Epithelial cell of prostate (primary cell): ENCODE measurements at regions not wholly inside any gene's neighbourhood (a gene's known extent, or its start where the extent isn't known, plus 50 kb on each side); places are given as distances from the start of the nearest gene placed in this dataset.

Source experiments
- DNase-seq: peaks from one replicate; pipeline ENCODE4 v3.0.0-alpha.2; 2011; ENCODE audit warnings: low read depth, low spot score
- H3K27ac ChIP-seq: fragments of 450-650 bp; 2 replicates; pipeline ENCODE4 v1.5.1; 2017; ENCODE audit warnings: mild to moderate bottlenecking

DNA sequence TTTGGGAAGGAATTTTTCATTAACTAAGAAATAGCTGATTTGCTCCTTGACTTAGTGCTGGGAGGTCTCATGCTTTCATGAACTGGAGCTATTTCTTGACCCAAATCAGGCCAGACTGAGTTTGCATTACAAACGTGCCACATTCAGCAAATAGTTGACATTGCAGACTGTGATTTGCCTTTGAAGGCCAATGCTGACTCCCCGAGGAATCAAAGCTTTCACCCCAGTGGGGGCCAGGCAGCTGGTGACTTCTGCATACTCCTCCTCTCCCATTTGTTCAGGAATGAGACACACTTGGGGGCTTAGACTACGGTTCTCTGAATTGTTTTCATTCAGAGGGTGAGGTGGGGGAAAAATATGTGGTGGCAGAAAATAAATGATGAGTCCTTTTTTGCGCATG, 111.0 kb upstream of the JAZF1 start:
- DNase-seq, result no peak
- H3K27ac ChIP-seq, result no peak overlapping the region

- DNase-seq, result no peak
- H3K27ac ChIP-seq, result no peak overlapping the region
Observed at GRCh38 chr7:28292834-28293526, 112.4 kb upstream of the JAZF1 start.

GRCh38 chr7:28293527-28293835, 112.9 kb upstream of the JAZF1 start:
- DNase-seq, result no peak
- no peak overlapping the region for H3K27ac ChIP-seq

GRCh38 chr7:28296571-28297483, 115.5 kb upstream of the CREB5 start:
- no peak overlapping the region for H3K27ac ChIP-seq
- DNase-seq, result no peak

GRCh38 chr7:28297801-28298459, 114.4 kb upstream of the CREB5 start:
- H3K27ac ChIP-seq, result no peak overlapping the region
- no peak for DNase-seq

- no peak for DNase-seq
- no peak overlapping the region for H3K27ac ChIP-seq
Observed at GRCh38 chr7:28298870-28299518, 113.3 kb upstream of the CREB5 start.

- no peak overlapping the region for H3K27ac ChIP-seq
- DNase-seq, result no peak
Observed at GRCh38 chr7:28299556-28299955, 112.8 kb upstream of the CREB5 start.

GRCh38 chr7:28300488-28300887, 111.8 kb upstream of the CREB5 start:
- H3K27ac ChIP-seq, result peak overlapping the region; percentile 51
- no peak for DNase-seq

GRCh38 chr7:28301148-28301641, 111.1 kb upstream of the CREB5 start:
- peak overlapping the region; percentile 51 for H3K27ac ChIP-seq
- no peak for DNase-seq

- no peak for DNase-seq
Observed at GRCh38 chr7:28304290-28304689, 108.0 kb upstream of the CREB5 start.

DNA sequence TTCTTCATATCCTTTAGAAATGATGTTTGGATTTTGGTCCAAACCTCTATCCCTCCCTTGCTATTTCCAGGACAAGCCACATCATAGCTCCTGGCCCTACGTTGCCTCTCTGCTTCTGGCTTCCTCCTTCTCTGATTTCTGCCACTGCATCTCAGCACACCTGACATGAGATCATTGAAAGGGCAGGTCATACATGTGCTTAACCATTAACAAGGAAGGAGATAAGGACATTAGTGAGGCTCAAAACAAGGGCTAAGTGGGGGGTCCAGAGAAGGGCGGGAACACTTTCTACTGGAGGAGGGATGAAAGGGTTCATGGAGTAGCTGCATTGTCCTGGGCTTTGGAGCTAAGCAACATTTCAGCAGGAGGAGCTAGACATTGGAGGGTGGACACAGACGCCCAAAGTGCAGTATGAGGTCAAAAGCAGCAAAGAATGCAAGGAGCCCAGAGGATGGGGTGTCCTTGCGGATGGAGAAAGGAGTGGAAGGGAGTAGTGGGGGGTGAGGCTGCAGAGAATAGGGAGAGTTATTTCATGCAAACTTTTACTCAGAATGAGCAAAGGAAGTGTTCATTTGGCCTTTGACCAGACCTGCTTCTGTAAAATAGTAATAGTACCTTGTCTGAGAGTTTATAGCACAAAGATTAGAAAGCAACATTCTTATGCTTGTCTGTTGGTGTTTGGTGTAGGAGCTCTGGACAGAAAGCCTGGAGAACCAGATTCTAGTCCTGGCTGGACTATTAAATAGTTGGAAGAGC, 102.4 kb upstream of the CREB5 start:
- H3K27ac ChIP-seq, result no peak overlapping the region
- DNase-seq, result no peak

More at GRCh38 chr7:28304290-28304689, 108.0 kb upstream of the CREB5 start:
- H3K27ac ChIP-seq, result no peak overlapping the region

DNA sequence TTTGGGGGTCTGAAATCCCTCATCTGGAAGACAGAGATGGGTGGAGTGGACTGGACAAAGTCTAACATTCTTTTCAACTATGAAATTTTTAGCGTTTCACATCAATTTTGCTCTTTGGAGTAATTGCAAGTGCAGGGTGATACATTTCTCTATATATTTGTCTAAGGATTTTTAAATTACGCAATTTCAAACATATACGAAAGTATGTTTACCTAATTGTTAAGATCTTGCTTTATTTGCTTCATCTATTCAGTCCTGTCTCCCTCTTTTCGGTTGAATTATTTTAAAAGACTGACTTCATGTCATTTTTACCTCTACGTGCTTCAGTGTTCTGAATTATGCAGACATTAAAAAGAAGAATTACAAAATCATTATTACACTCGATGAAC, 101.9 kb upstream of the CREB5 start:
- no peak overlapping the region for H3K27ac ChIP-seq
- DNase-seq, result no peak

DNA sequence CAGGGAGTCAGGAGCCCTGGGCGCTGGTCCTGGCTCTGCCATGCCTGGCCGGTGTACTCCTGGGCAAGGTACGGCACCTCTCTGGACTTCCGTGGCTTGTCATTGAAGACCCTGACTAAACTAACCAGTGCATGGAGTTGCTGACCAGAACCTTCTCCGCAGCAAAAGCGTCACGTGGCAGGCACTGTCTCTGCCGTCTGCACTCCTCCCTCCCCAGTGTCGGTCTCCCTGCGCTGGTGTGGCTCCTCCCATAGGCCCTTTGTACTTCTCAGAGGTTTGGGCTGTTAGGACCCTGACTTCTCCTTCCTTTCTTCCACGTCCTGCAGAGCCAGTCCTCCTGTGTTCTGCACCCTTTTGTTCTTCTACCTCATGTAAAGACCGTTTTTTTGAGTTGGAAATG, 100.6 kb upstream of the CREB5 start:
- H3K27ac ChIP-seq, result no peak overlapping the region
- no peak for DNase-seq

GRCh38 chr7:28312948-28313347, 99.4 kb upstream of the CREB5 start:
- no peak overlapping the region for H3K27ac ChIP-seq
- DNase-seq, result no peak

GRCh38 chr7:28314841-28315240, 97.5 kb upstream of the CREB5 start:
- DNase-seq, result no peak

DNA sequence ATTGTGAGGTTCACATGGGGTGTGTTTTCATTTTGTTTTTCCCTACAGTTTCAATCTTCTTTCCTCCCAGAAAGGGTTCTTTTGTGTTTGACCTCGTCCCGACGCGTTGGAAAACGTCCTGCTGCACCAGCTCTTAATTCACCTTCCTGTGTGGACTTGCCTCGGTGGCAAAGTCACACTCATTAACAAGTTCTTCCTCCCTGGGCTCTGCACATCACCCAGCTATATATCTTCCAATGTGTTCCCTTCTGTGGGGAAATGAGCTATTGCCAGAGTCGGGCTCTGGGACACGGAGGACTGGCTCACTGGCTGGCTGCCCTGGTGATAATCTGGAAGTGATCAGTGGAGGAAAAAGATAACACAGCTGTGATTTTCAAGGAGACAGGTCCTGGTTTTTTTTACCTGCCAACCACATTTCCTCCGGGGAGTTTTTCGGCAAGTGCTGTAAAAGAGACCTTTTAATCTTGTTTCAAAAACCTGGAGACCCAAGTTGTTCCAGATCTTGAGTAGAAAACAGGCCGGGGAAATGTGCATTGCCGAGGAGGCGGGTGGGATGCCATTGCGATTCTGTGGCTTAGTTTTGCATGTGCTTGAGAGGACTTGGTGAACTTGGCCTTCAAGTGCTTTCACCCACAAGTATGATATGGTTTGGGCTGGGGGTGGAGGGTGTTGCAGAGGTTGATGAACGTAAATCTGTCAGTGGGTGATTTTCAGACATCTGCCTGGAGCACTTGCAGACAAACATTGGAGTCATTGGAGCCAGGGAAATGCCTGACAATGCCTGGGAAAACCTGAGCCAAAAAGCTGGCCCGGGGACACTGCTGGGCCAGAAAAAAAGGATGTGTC, 96.5 kb upstream of the CREB5 start:
- no peak overlapping the region for H3K27ac ChIP-seq
- DNase-seq, result peak; percentile 50

More at GRCh38 chr7:28314841-28315240, 97.5 kb upstream of the CREB5 start:
- H3K27ac ChIP-seq, result no peak overlapping the region

DNA sequence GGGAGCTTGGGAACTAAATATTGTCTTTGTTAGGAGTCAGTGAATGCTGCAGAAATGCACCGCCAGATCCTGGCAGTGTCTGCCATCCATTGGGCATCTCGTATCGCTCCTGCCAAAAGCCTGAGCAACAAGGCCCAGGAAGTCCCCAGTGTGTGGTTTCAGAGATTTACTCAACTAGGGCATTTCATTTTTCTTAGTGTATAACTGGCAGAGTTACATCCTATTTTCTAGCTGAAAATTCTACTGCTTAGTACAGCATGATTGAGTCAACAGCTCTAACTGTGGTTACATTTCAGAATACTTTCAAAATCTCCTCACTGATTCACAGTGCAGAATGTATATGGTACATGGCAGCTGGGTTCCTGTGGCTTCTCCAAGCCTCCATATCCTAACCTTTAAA, 95.8 kb upstream of the CREB5 start:
- H3K27ac ChIP-seq, result no peak overlapping the region
- no peak for DNase-seq

DNA sequence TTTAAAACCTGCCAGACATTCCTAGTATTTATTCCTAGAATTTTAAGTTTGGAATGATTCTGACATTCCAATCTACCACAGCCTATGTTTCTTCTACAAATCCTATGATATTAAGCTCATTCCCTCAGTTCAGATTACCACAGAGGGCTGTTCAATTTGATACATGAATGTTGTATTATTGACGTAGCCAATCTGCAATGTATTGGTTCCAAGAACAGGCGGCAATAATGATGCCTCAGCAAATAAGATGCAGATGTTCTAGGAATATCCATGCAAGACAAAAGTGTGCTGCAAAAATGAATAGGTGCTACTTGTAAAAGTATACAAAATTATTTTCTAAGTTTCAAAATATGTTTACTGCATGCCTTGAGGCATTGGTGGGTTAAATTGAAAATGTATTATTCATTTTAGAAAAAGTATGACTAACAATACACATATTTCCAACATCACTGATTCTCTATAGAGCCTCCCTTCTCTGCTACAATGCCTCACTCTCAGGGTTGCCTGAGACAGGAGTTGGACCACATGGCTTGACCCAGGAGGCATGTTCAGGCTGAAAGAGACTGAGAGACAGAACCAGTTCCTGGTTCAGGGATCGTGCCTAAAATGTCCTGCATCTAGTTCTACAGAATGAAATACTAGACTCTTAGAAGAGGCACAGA, 94.1 kb upstream of the CREB5 start:
- no peak overlapping the region for H3K27ac ChIP-seq
- no peak for DNase-seq
